ENCODE measurements at regions not wholly inside any gene's neighbourhood (a gene's known extent, or its start where the extent isn't known, plus 50 kb on each side); places are given as distances from the start of the nearest gene placed in this dataset.

DNA sequence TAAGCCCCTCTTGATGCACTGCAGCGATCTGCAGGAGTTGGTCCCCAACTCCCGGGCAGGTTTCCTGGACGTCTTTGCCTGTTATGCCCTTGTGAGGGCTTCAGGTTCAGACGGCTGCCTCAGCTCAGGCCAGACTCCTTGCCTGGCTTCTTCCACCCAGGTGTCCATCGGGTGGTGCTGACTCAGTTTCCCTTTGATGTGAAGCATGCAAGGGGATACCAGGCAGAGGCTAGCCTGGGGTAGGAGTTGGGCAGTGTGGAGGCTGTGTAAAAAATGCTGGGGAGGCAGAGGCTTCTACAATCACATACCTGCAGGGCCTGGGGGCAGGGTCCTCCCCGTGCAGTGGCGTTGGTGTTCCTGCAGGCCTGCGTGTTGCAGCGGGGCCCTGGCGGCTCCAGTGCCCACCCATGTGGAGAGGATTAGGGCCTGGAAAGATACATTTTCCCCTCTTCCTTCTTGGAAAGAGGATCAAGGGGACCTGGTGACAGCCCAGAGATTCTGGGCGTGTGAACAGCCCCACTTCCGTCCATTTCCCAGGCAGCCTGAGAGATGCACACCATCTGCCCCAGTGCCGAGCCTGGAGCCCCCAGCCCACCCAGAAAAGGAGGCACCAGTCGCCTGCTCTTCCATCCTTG, 338.3 kb downstream of the DYSF start:
- TF ChIP-seq, protein P1, sequence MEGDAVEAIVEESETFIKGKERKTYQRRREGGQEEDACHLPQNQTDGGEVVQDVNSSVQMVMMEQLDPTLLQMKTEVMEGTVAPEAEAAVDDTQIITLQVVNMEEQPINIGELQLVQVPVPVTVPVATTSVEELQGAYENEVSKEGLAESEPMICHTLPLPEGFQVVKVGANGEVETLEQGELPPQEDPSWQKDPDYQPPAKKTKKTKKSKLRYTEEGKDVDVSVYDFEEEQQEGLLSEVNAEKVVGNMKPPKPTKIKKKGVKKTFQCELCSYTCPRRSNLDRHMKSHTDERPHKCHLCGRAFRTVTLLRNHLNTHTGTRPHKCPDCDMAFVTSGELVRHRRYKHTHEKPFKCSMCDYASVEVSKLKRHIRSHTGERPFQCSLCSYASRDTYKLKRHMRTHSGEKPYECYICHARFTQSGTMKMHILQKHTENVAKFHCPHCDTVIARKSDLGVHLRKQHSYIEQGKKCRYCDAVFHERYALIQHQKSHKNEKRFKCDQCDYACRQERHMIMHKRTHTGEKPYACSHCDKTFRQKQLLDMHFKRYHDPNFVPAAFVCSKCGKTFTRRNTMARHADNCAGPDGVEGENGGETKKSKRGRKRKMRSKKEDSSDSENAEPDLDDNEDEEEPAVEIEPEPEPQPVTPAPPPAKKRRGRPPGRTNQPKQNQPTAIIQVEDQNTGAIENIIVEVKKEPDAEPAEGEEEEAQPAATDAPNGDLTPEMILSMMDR (IDR thresholded peaks at IDR 0.05; ENCODE audit: poor library complexity, severe bottlenecking), result no peak
- TF ChIP-seq, protein P2, sequence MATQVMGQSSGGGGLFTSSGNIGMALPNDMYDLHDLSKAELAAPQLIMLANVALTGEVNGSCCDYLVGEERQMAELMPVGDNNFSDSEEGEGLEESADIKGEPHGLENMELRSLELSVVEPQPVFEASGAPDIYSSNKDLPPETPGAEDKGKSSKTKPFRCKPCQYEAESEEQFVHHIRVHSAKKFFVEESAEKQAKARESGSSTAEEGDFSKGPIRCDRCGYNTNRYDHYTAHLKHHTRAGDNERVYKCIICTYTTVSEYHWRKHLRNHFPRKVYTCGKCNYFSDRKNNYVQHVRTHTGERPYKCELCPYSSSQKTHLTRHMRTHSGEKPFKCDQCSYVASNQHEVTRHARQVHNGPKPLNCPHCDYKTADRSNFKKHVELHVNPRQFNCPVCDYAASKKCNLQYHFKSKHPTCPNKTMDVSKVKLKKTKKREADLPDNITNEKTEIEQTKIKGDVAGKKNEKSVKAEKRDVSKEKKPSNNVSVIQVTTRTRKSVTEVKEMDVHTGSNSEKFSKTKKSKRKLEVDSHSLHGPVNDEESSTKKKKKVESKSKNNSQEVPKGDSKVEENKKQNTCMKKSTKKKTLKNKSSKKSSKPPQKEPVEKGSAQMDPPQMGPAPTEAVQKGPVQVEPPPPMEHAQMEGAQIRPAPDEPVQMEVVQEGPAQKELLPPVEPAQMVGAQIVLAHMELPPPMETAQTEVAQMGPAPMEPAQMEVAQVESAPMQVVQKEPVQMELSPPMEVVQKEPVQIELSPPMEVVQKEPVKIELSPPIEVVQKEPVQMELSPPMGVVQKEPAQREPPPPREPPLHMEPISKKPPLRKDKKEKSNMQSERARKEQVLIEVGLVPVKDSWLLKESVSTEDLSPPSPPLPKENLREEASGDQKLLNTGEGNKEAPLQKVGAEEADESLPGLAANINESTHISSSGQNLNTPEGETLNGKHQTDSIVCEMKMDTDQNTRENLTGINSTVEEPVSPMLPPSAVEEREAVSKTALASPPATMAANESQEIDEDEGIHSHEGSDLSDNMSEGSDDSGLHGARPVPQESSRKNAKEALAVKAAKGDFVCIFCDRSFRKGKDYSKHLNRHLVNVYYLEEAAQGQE (IDR thresholded peaks at IDR 0.05; ENCODE audit: borderline replicate concordance), result no peak
- TF ChIP-seq EZH2 (IDR thresholded peaks at IDR 0.05; ENCODE audit: borderline replicate concordance, insufficient read depth, low read length, poor library complexity, severe bottlenecking), result no peak

All from neural cell (in vitro differentiated cells).